CD4-positive, alpha-beta T cell treated with Interleukin-2 at 100 ng/mL for 4 hours (primary cell): ENCODE measurements at regions not wholly inside any gene's neighbourhood (a gene's known extent, or its start where the extent isn't known, plus 50 kb on each side); places are given as distances from the start of the nearest gene placed in this dataset.
"Not testable (repeated sequence)": the region's sequence is repeated elsewhere in the genome, so short reads cannot be mapped to it uniquely, and the experiment has no call there.

Experiments
- DNase-seq: peaks from one replicate; pipeline ENCODE4 v3.0.0-alpha.2; 2020; ENCODE audit warnings: low spot score

GRCh38 chrX:76509775-76510174 is 82.3 kb downstream of the MAGEE1 start:
- no peak for DNase-seq

DNA sequence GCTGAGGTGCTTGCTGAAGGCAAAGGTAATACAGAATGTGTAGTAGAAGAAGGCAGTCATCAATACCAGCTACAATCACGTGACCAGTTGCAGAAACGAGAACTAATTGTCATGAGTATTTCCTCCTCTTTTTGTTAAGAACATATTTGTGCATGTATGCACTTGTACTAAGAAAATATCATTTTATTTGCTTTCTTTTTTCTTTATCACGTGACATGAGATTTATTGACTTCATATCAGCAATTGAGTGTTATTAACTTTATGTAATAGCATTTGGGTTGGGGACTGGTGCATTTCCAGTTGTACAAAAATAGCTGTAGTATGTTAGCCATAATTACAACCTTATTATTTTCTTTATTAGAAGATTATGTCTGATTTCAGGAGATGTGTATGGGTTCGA is 90.0 kb downstream of the MAGEE1 start:
- DNase-seq: no peak

- DNase-seq: no peak
Measured at GRCh38 chrX:76520273-76521054, 93.0 kb downstream of the MAGEE1 start.

DNA sequence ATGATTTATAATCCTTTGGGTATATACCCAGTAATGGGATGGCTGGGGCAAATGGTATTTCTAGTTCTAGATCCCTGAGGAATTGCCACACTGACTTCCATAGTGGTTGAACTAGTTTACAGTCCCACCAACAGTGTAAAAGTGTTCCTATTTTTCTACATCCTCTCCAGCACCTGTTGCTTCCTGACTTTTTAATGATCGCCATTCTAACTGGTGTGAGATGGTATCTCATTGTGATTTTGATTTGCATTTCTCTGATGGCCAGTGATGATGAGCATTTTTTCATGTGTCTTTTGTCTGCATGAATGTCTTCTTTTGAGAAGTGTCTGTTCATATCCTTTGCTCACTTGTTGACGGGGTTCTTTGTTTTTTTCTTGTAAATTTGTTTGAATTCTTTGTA is 108.2 kb downstream of the MAGEE1 start:
- not testable (repeated sequence) for DNase-seq

DNA sequence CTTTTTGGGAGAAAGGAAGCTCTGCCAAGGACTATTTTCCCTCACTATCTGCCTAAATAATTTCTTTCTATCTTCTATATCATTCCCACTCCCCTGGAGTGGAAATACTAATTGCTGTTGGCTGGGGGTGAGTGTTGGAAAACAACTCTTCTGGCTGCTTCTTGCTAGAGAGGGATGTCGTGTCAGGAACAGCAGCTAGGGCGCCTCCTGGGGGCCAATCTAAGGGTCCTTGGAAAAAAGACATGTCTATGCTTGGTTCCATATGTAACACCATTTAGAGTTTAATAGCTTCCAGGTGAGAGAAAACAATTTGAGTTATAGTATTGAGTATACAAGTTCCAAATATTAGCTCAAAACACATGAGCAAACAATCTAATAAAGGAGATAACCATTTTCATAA is 111.3 kb downstream of the MAGEE1 start:
- no peak for DNase-seq

DNA sequence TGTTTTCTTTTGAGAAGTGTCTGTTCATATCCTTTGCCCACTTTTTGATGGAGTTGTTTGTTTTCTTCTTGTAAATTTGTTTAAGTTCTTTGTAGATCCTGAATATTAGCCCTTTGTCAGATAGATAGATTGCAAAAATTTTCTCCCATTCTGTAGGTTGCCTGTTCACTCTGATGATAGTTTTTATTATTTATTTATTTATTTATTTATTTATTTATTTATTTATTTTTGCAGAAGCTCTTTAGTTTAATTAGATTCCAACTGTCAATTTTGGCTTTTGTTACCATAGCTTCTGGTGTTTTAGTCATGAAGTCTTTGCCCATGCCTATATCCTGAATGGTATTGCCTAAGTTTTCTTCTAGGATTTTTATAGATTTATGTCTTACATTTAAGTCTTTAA is 115.9 kb downstream of the MAGEE1 start:
- not testable (repeated sequence) for DNase-seq

- DNase-seq: no peak
Measured at GRCh38 chrX:76550016-76550415, 122.5 kb downstream of the MAGEE1 start.

GRCh38 chrX:76555269-76555668 is 127.8 kb downstream of the MAGEE1 start:
- no peak for DNase-seq

DNA sequence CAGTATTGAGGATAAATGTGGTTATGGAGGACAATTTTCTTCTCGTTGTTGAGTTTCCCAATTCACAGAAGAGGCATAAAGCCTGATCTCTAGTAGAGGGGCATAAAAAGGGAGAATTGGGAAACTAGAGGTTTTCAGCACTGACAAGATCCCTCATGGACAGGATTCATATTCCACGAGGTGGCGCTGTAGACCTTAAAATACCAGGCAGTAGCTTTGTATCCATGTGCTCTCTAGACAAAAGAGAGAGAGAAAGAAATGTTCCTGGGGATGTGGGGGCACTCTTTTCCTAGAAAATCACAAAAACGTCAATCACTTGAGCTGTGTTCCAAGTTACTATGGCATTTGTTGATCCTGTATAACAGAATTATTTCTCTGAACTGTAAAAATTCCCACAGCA is 128.3 kb downstream of the MAGEE1 start:
- peak; percentile 3 for DNase-seq

DNA sequence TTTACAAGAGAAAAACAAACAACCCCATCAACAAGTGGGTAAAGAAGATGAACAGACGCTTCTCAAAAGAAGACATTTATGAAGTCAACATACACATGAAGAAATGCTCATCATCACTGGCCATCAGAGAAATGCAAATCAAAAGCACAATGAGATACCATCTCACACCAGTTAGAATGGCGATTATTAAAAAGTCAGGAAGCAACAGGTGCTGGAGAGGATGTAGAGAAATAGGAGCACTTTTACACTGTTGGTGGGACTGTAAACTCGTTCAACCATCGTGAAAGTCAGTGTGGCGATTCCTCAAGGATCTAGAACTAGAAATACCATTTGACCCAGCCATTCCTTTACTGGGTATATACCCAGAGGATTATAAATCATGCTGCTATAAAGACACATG is 137.3 kb downstream of the MAGEE1 start:
- not testable (repeated sequence) for DNase-seq

- no peak for DNase-seq
Measured at GRCh38 chrX:76605390-76605789, 177.9 kb downstream of the MAGEE1 start.

GRCh38 chrX:76617020-76617419 is 189.5 kb downstream of the MAGEE1 start:
- no peak for DNase-seq

- no peak for DNase-seq
Measured at GRCh38 chrX:76643590-76643989, 216.1 kb downstream of the MAGEE1 start.

DNA sequence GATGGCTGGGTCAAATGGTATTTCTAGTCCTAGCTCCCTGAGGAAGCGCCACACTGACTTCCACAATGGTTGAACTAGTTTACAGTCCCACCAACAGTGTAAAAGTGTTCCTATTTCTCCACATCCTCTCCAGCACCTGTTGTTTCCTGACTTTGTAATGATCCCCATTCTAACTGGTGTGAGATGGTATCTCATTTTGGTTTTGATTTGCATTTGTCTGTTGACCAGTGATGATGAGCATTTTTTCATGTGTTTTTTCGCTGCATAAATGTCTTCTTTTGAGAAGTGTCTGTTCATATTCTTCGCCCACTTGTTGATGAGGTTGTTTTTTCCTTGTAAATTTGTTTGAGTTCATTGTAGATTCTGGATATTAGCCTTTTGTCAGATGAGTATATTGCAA is 223.9 kb downstream of the MAGEE1 start:
- DNase-seq: not testable (repeated sequence)

DNA sequence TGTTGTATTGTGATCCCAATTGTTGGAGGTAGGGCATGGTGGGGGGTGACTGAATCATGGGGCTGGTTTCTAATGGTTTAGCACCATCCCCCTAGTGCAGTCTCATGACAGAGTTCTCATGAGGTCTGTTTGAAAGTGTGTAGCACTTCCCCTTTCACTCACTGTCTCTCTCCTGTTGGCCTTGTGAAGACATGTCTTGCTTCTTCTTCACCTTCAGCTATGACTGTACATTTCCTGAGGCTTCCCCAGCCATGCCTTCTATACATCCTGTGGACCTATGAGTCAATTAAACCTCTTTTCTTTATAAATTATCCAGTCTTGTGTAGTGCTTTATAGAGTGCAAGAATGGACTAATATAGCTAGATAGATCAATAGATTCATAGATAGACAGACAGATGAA is 230.0 kb downstream of the MAGEE1 start:
- DNase-seq: no peak
